HCT116 (cell line): ENCODE measurements at regions not wholly inside any gene's neighbourhood (a gene's known extent, or its start where the extent isn't known, plus 50 kb on each side); places are given as distances from the start of the nearest gene placed in this dataset.

ENCODE experiments used
- ATAC-seq: fragments of 200-7000 bp; cut with Tn5 transposase; 2 replicates; pipeline ENCODE4 v1.9.1; 2020; ENCODE audit warnings: mild to moderate bottlenecking, moderate library complexity
- BruUV-seq: library from RNA; stranded (reverse); fragments of 400-500 nt; replicated peaks from 2 replicates; lab custom pipeline; 2021; lab: Mats Ljungman, UMichigan
- CTCF ChIA-PET: fragments of 300-600 bp; sonication (Branson Sonifier 250); formaldehyde crosslinking; loops from one replicate; lab custom pipeline; 2021; ENCODE audit warnings: antibody characterized with exemption; lab: Charles Lee
- POLR2A ChIA-PET: fragments of 300-600, 350-600 bp; sonication (Branson Sonifier 250); formaldehyde crosslinking; loops from one replicate; lab custom pipeline; 2021; ENCODE audit warnings: antibody characterized with exemption; lab: Charles Lee
- RAD21 ChIA-PET, 2 experiments: fragments of 300-600 bp; sonication (Branson Sonifier 250); formaldehyde crosslinking; loops; one replicate each; lab custom pipeline; 2023; ENCODE audit warnings: low total read pairs in 2 of 2; ENCODE audit not compliant: uncharacterized antibody in 2 of 2, unreplicated experiment in 2 of 2, low non-redundant PET in 1 of 2; lab: Charles Lee
- DNase-seq: peaks from one replicate; pipeline ENCODE4 v3.0.0-alpha.2; 2010; ENCODE audit warnings: low read depth, low spot score
- H2AFZ ChIP-seq: fragments of 200-600 bp; shearing (Covaris generic), sonication (generic); 2 replicates; pipeline ENCODE4 v1.6.1; 2017; ENCODE audit warnings: low read depth, mixed run types, mixed read lengths, antibody characterized with exemption, low read length; ENCODE audit not compliant: poor library complexity, severe bottlenecking
- H3K27ac ChIP-seq: 2 replicates; pipeline ENCODE4 v1.5.1; 2012; ENCODE audit warnings: low read depth, low read length
- H3K27me3 ChIP-seq: fragments of 200-600 bp; sonication (generic); 2 replicates; pipeline ENCODE4 v1.6.1; 2016; ENCODE audit warnings: mixed run types, low read length, mixed read lengths; ENCODE audit not compliant: insufficient read depth
- H3K36me3 ChIP-seq, 2 experiments: fragments of 200-500 bp in 1 of 2; fragments of 200-600 bp in 1 of 2; sonication (Bioruptor generic) in 1 of 2; sonication (generic) in 1 of 2; 2 replicates each; pipeline versions ENCODE4 v1.5.1 to v1.6.1; 2014 to 2016; ENCODE audit warnings: low read length in 2 of 2, inconsistent platforms in 1 of 2, mixed read lengths in 1 of 2, mixed run types in 1 of 2; ENCODE audit not compliant: insufficient read depth in 2 of 2, control insufficient read depth in 1 of 2
- H3K4me1 ChIP-seq, 2 experiments: fragments of 200-600 bp in 1 of 2; sonication (generic) in 1 of 2; 2 replicates each; pipeline versions ENCODE4 v1.5.1 to v1.6.1; 2012 to 2017; ENCODE audit warnings: low read length in 2 of 2, inconsistent platforms in 1 of 2, mild to moderate bottlenecking in 1 of 2, mixed read lengths in 1 of 2, mixed run types in 1 of 2, moderate library complexity in 1 of 2; ENCODE audit not compliant: insufficient read depth in 2 of 2, control insufficient read depth in 1 of 2
- H3K4me2 ChIP-seq: fragments of 200-600 bp; sonication (generic); 2 replicates; pipeline ENCODE4 v1.6.1; 2017; ENCODE audit warnings: mixed run types, low read length, mixed read lengths
- H3K4me3 ChIP-seq, 2 experiments: fragments of 200-600 bp in 1 of 2; sonication (generic) in 1 of 2; replicated peaks in 1 of 2; 2 replicates each; pipeline ENCODE4 v1.5.1; 2011 to 2016; ENCODE audit warnings: low read length in 2 of 2, control low read depth in 1 of 2, low read depth in 1 of 2, mild to moderate bottlenecking in 1 of 2, mixed read lengths in 1 of 2, mixed run types in 1 of 2
- H3K79me2 ChIP-seq: fragments of 200-600 bp; sonication (generic); 2 replicates; pipeline ENCODE4 v1.6.1; 2017; ENCODE audit warnings: mild to moderate bottlenecking, mixed run types, low read length, moderate library complexity, mixed read lengths; ENCODE audit not compliant: insufficient read depth
- H3K9ac ChIP-seq: fragments of 200-600 bp; sonication (generic); 2 replicates; pipeline ENCODE4 v1.6.1; 2016; ENCODE audit warnings: low read length, mixed read lengths
- H3K9me2 ChIP-seq: fragments of 200-600 bp; sonication (generic), shearing (Covaris generic); 2 replicates; pipeline ENCODE4 v1.6.1; 2017; ENCODE audit warnings: mixed run types, mild to moderate bottlenecking, moderate library complexity; ENCODE audit not compliant: insufficient read depth
- H3K9me3 ChIP-seq, 2 experiments: fragments of 200-500 bp in 1 of 2; fragments of 200-600 bp in 1 of 2; sonication (Bioruptor generic) in 1 of 2; sonication (generic) in 1 of 2; 2 replicates each; pipeline ENCODE4 v1.6.1; 2014 to 2017; ENCODE audit warnings: low read length in 2 of 2, mixed read lengths in 2 of 2, inconsistent platforms in 1 of 2, low read depth in 1 of 2, mild to moderate bottlenecking in 1 of 2, mixed run types in 1 of 2, moderate library complexity in 1 of 2; ENCODE audit not compliant: control insufficient read depth in 1 of 2, insufficient read depth in 1 of 2
- H4K20me1 ChIP-seq: fragments of 200-600 bp; sonication (generic), shearing (Covaris generic); 2 replicates; pipeline ENCODE4 v1.6.1; 2017; ENCODE audit warnings: mixed run types, mild to moderate bottlenecking, moderate library complexity; ENCODE audit not compliant: insufficient read depth
- EZH2 ChIP-seq: fragments of 200-600 bp; sonication (generic); IDR thresholded peaks from 2 replicates; pipeline ENCODE4 v1.6.1; 2017; ENCODE audit warnings: antibody characterized with exemption, mixed run types
- EZH2phosphoT487 ChIP-seq: fragments of 200-600 bp; IDR thresholded peaks from 2 replicates; pipeline ENCODE4 v1.6.1; 2018; ENCODE audit warnings: antibody characterized with exemption, borderline replicate concordance
- FOSL1 ChIP-seq: IDR thresholded peaks from 2 replicates; pipeline ENCODE4 v1.6.1; 2012; ENCODE audit warnings: low read depth
- POLR2A ChIP-seq: IDR thresholded peaks from 2 replicates; pipeline ENCODE4 v1.7.0; 2011; ENCODE audit warnings: borderline replicate concordance; ENCODE audit not compliant: insufficient read depth, insufficient read length; ENCODE audit errors: extremely low read depth
- RAD21 ChIP-seq: IDR thresholded peaks from 2 replicates; pipeline ENCODE4 v1.6.1; 2012; ENCODE audit warnings: low read depth, mild to moderate bottlenecking
- TCF7L2 ChIP-seq: IDR thresholded peaks from 2 replicates; pipeline ENCODE4 v1.7.0; 2011; ENCODE audit warnings: borderline replicate concordance, inconsistent platforms; ENCODE audit not compliant: insufficient read depth, insufficient read length; ENCODE audit errors: extremely low read depth
- ZFX ChIP-seq: fragments of 450-650 bp; IDR thresholded peaks from 2 replicates; pipeline ENCODE4 v1.6.1; 2017
- intact Hi-C: fragments of 100-400 bp; cut with micrococcal nuclease; formaldehyde crosslinking; loops from 2 replicates; pipeline ENCODE4 v1.10.0; 2022
- TF ChIP-seq, protein P1 (sequence below): IDR thresholded peaks from 2 replicates; pipeline ENCODE4 v1.6.1; 2012; ENCODE audit warnings: low read depth
- TF ChIP-seq, protein P2 (sequence below): IDR thresholded peaks from 2 replicates; pipeline ENCODE4 v1.6.1; 2012
- TF ChIP-seq, protein P3 (sequence below): IDR thresholded peaks from 2 replicates; pipeline ENCODE4 v1.6.1; 2011; ENCODE audit warnings: mild to moderate bottlenecking, low read length, moderate library complexity; ENCODE audit not compliant: insufficient replicate concordance; ENCODE audit errors: extremely low read depth
- TF ChIP-seq, protein P4 (sequence below): IDR thresholded peaks from 2 replicates; pipeline ENCODE4 v1.6.1; 2012

DNA sequence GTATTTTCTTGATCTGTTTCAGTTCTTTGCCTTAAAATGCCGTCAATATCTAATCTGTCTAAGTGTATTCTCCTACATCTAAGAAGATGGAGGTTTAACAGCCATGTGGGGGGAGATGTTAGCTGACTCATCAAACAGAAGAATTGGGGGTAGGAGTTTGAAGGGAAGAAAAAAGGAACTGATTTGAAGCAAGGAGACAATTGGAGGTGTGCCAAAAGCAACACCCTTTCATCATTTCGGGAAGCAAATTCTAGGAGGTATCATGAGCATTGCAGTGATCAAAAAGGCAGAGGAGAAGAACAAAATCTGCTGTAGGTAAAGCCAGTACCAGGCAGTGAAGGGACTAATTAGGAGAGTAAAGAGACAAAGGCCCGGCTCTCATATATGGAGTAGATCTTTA is 337.3 kb upstream of the TBC1D5 start (continued):
- TF ChIP-seq, protein P1, sequence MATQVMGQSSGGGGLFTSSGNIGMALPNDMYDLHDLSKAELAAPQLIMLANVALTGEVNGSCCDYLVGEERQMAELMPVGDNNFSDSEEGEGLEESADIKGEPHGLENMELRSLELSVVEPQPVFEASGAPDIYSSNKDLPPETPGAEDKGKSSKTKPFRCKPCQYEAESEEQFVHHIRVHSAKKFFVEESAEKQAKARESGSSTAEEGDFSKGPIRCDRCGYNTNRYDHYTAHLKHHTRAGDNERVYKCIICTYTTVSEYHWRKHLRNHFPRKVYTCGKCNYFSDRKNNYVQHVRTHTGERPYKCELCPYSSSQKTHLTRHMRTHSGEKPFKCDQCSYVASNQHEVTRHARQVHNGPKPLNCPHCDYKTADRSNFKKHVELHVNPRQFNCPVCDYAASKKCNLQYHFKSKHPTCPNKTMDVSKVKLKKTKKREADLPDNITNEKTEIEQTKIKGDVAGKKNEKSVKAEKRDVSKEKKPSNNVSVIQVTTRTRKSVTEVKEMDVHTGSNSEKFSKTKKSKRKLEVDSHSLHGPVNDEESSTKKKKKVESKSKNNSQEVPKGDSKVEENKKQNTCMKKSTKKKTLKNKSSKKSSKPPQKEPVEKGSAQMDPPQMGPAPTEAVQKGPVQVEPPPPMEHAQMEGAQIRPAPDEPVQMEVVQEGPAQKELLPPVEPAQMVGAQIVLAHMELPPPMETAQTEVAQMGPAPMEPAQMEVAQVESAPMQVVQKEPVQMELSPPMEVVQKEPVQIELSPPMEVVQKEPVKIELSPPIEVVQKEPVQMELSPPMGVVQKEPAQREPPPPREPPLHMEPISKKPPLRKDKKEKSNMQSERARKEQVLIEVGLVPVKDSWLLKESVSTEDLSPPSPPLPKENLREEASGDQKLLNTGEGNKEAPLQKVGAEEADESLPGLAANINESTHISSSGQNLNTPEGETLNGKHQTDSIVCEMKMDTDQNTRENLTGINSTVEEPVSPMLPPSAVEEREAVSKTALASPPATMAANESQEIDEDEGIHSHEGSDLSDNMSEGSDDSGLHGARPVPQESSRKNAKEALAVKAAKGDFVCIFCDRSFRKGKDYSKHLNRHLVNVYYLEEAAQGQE = no peak
- no peak for TF ChIP-seq EZH2
- TF ChIP-seq EZH2phosphoT487 = no peak
- TF ChIP-seq, protein P2, sequence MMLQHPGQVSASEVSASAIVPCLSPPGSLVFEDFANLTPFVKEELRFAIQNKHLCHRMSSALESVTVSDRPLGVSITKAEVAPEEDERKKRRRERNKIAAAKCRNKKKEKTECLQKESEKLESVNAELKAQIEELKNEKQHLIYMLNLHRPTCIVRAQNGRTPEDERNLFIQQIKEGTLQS = no peak
- TF ChIP-seq RAD21 = no peak
- TF ChIP-seq, protein P3, sequence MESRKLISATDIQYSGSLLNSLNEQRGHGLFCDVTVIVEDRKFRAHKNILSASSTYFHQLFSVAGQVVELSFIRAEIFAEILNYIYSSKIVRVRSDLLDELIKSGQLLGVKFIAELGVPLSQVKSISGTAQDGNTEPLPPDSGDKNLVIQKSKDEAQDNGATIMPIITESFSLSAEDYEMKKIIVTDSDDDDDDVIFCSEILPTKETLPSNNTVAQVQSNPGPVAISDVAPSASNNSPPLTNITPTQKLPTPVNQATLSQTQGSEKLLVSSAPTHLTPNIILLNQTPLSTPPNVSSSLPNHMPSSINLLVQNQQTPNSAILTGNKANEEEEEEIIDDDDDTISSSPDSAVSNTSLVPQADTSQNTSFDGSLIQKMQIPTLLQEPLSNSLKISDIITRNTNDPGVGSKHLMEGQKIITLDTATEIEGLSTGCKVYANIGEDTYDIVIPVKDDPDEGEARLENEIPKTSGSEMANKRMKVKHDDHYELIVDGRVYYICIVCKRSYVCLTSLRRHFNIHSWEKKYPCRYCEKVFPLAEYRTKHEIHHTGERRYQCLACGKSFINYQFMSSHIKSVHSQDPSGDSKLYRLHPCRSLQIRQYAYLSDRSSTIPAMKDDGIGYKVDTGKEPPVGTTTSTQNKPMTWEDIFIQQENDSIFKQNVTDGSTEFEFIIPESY = no peak
- TF ChIP-seq, protein P4, sequence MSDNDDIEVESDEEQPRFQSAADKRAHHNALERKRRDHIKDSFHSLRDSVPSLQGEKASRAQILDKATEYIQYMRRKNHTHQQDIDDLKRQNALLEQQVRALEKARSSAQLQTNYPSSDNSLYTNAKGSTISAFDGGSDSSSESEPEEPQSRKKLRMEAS = peak; percentile 45; the same call in 1 of the 2 replicates
- no peak for TF ChIP-seq ZFX

DNA sequence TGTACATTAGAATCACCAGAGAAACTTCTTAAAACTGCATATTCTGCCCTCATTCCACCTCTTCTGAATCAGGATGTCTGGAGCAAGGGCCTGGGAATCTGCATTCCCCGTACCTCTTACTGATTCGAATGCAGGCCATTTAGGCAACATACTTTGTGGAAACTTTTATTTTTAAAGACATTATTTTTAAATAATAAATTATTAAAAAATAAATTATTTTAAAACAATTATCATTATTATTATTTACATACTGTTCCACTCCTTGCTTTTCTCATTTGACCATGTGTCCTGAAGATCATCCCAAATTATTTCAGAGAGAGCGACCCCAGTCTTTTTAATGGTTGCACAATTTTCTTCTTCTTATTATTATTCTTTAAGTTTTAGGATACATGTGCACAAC is 336.6 kb upstream of the TBC1D5 start:
- no peaks in the 10 kb centered on the region for H3K9me2 ChIP-seq
- peaks cover 24 to 27% of the 10 kb centered on the region in 2 experiments for H3K4me1 ChIP-seq
- H3K4me2 ChIP-seq = peak overlapping the region; percentile 58
- H3K9me3 ChIP-seq = no peaks in the 10 kb centered on the region
- ChIA-PET POLR2A (no interaction called here), RAD21 (no interaction called here), CTCF (no interaction called here)
- DNase-seq (no peak), ATAC-seq (no peak)
- H3K27ac ChIP-seq = peak overlapping the region; percentile 52; the same call in 1 of the 2 replicates
- peak overlapping the region; percentile 13 for H2AFZ ChIP-seq
- no peaks in the 10 kb centered on the region for H4K20me1 ChIP-seq
- intact Hi-C loops = no loop called here
- no peak overlapping the region for H3K4me3 ChIP-seq
- H3K9ac ChIP-seq = no peak overlapping the region
- no peaks in the 10 kb centered on the region for H3K36me3 ChIP-seq
- no peaks in the 10 kb centered on the region for H3K27me3 ChIP-seq
- BruUV-seq = no TSS peak
- H3K79me2 ChIP-seq = no peaks in the 10 kb centered on the region
- TF ChIP-seq, protein P4 = no peak
- TF ChIP-seq FOSL1 (no peak), EZH2 (no peak), ZFX (no peak), POLR2A (no peak), TCF7L2 (no peak)
- TF ChIP-seq, protein P3 = no peak
- TF ChIP-seq, protein P1 = no peak
